ENCODE measurements at regions not wholly inside any gene's neighbourhood (a gene's known extent, or its start where the extent isn't known, plus 50 kb on each side); places are given as distances from the start of the nearest gene placed in this dataset.

DNA sequence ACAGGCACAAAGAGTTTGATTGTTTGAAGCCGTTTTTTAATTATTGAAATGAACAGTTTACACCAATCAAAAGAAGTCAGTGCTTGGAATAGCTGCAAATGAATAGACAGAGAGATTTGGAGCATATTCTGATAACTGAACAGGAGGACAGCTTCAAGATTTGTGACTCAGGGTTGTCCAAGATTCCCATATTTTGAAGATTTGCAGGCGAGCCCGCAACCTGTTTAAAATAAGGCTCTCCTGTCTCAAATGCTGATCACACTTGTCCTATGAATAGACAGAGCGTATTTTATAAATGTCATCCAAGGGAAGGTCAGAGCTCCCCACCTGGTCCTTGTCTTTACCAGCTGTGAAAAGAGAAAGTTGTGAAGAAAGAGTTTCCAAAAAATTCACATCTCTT, 198.7 kb downstream of the RNF144A start:
- 89 to 96% methylated on average over 4 of the region's 4 CpGs for WGBS, 2 donors
- no peak overlapping the region for H3K4me3 ChIP-seq

DNA sequence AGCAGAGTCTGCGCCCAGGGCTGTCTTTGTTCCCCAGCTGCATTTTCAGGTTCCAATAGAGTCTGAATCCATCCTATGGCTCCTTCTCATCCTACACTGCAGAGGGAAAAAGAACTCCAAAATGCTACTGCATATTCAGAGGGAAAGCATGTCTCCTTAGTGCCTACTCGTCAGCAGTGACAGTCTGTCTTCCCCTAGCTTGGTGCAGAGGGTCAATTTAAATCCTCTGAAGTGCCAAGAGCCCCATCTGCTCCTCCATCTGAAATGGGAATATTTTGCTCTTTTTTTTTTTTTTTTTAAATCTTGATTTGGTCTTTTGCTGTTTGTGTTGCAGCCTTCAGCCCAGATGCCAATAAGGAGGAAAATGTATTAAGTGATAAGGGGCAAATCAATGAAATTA, 199.3 kb downstream of the RNF144A start:
- intact Hi-C loops (cut with DNase I) = no loop called here
- Histone ChIP-seq H3K36me3 (no peaks in the 10 kb centered on the region), H3K4me1 (no peaks in the 10 kb centered on the region), H3K27me3 (no peaks in the 10 kb centered on the region), H3K4me3 (no peak overlapping the region), H3K27ac (no peak overlapping the region), H3K9me3 (no peaks in the 10 kb centered on the region)
- WGBS, 2 donors = 93 to 96% methylated on average over 2 of the region's 2 CpGs
- FAIRE-seq (no peak), DNase-seq (no peak), ATAC-seq (no peak)
- TF ChIP-seq, protein P1, sequence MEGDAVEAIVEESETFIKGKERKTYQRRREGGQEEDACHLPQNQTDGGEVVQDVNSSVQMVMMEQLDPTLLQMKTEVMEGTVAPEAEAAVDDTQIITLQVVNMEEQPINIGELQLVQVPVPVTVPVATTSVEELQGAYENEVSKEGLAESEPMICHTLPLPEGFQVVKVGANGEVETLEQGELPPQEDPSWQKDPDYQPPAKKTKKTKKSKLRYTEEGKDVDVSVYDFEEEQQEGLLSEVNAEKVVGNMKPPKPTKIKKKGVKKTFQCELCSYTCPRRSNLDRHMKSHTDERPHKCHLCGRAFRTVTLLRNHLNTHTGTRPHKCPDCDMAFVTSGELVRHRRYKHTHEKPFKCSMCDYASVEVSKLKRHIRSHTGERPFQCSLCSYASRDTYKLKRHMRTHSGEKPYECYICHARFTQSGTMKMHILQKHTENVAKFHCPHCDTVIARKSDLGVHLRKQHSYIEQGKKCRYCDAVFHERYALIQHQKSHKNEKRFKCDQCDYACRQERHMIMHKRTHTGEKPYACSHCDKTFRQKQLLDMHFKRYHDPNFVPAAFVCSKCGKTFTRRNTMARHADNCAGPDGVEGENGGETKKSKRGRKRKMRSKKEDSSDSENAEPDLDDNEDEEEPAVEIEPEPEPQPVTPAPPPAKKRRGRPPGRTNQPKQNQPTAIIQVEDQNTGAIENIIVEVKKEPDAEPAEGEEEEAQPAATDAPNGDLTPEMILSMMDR (IDR thresholded peaks at IDR 0.05) = no peak

More for the DNA sequence above, 198.7 kb downstream of the RNF144A start:
- Histone ChIP-seq H3K9me3 (no peaks in the 10 kb centered on the region), H3K4me1 (no peaks in the 10 kb centered on the region), H3K27ac (no peak overlapping the region), H3K27me3 (no peaks in the 10 kb centered on the region), H3K36me3 (no peaks in the 10 kb centered on the region)
- FAIRE-seq = no peak
- TF ChIP-seq, protein P1 (IDR thresholded peaks at IDR 0.05) = no peak
- no peak for DNase-seq
- no peak for ATAC-seq
- intact Hi-C loops (cut with DNase I) = no loop called here

DNA sequence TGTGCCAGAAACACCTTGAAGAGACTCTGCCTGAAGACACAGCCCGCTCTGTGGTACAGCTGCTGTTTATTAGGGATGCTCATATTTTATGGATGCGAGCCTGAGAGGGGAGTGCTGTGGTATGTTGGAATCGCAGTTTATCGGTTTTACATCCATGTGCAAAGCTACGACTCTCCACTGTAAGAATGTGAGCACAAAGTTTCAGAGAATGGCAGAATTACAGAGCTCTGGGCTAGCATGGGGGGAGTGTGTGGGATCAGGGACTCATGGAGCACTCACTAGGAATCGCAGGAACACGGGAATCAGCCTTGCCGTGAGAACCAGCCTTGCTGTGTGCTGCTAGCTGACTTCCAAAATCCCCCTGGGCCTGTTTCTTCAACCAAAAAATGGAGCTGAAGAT, 199.9 kb downstream of the RNF144A start:
- 95 to 96% methylated on average over 8 of the region's 8 CpGs for WGBS, 2 donors
- H3K4me3 ChIP-seq = no peak overlapping the region
- FAIRE-seq (no peak), ATAC-seq (no peak), DNase-seq (no peak)
- no peaks in the 10 kb centered on the region for H3K27me3 ChIP-seq
- H3K9me3 ChIP-seq = no peaks in the 10 kb centered on the region
- no peaks in the 10 kb centered on the region for H3K36me3 ChIP-seq
- TF ChIP-seq, protein P1 (IDR thresholded peaks at IDR 0.05) = no peak
- intact Hi-C loops (cut with DNase I) = no loop called here
- no peak overlapping the region for H3K27ac ChIP-seq
- H3K4me1 ChIP-seq = no peaks in the 10 kb centered on the region

DNA sequence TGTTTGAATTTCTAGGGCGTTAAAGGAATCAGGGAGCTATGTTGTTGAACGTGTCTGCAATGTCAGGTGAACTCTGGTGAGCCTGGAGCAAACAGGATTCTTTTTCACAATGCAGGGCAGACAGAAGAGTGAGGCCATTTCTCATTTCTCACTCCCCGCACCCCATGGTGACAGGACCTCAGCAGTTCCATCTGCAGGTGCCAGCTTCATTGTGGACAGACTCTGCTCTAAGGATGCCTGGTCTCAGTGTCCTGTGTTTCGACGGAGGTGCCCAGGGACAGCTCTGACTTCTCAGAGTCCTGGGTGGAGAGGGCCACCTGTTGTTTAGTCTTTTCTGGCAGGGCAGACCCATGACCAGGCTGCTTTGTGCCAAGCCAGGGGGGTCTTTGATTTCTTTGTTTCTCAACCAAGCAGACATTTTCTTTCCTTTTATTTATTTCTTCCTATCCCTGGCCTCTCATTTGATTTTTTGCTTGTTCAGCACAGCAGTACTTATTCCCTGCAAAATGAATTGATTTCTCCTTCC, 201.5 kb downstream of the RNF144A start:
- no peak for ATAC-seq
- no peak overlapping the region for H3K27ac ChIP-seq
- DNase-seq = no peak
- TF ChIP-seq, protein P1 (IDR thresholded peaks at IDR 0.05) = no peak
- H3K9me3 ChIP-seq = no peaks in the 10 kb centered on the region
- H3K27me3 ChIP-seq = no peaks in the 10 kb centered on the region
- H3K36me3 ChIP-seq = no peaks in the 10 kb centered on the region
- H3K4me3 ChIP-seq = no peak overlapping the region
- H3K4me1 ChIP-seq = no peaks in the 10 kb centered on the region
- intact Hi-C loops (cut with DNase I) = no loop called here
- no peak for FAIRE-seq
- 84 to 87% methylated on average over 5 of the region's 5 CpGs for WGBS, 2 donors

DNA sequence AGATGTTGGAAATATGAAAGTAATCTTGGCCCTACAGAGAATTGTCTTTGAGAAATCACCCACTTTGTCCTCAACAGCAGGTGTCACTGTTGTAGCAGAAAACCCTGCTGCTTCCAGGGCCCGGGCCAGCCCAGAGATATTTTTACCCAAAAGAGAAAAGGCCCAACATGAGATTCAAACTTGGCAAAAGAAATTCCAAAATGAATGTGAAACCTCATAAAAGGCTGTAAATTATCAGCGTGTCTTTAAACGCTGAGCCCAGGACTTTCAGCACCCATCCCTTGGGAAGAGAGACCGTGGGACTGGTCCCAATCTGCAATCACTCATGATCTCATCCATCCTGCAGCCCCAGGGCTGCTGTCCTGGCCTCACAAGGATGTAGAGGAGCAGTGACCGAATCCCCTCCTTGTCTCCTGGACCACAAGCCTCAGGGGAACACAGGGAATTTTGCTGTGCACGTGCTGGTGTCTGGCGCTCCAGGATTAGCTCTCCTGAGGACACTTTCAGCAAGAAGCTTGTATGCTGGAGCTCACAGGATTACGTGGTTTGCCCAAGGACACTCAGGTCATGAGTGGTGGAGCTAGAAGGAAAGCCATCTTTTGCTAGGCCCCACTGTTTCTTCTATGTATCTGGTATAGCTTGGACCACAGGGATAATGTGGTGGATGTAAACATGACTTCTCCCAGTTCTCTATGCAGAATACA, 202.1 kb downstream of the RNF144A start:
- no peak overlapping the region for H3K27ac ChIP-seq
- no peak for DNase-seq
- peak in 3 of 4 donors; percentile 54 to 70 (median 60) for ATAC-seq
- peak; percentile 29 for FAIRE-seq
- H3K36me3 ChIP-seq = no peaks in the 10 kb centered on the region
- H3K9me3 ChIP-seq = no peaks in the 10 kb centered on the region
- intact Hi-C loops (cut with DNase I) = no loop called here
- TF ChIP-seq, protein P1 (IDR thresholded peaks at IDR 0.05) = peak in 2 of 4 donors; percentile 10
- H3K27me3 ChIP-seq = no peaks in the 10 kb centered on the region
- H3K4me3 ChIP-seq = no peak overlapping the region
- H3K4me1 ChIP-seq = no peaks in the 10 kb centered on the region
- 69 to 72% methylated on average over 8 of the region's 8 CpGs for whole genome bisulfite sequencing, 2 donors
